BLaER1 treated with 17β-estradiol and CSF1 and Interleukin-3, amounts not matched to agents 10 nM and 100 nM (cell line): ENCODE measurements at regions not wholly inside any gene's neighbourhood (a gene's known extent, or its start where the extent isn't known, plus 50 kb on each side); places are given as distances from the start of the nearest gene placed in this dataset.

Experiments
- H3K27ac ChIP-seq, 11 experiments: shearing (Covaris generic); formaldehyde crosslinking; 2 replicates each; pipeline ENCODE4 v1.8.1; 2022
- H3K27me3 ChIP-seq, 11 experiments: shearing (Covaris generic); formaldehyde crosslinking; 2 replicates each; pipeline ENCODE4 v1.8.1; 2022
- H3K36me3 ChIP-seq, 11 experiments: shearing (Covaris generic); formaldehyde crosslinking; 2 replicates each; pipeline ENCODE4 v1.8.1; 2022
- H3K4me1 ChIP-seq, 10 experiments: shearing (Covaris generic); formaldehyde crosslinking; 2 replicates each; pipeline ENCODE4 v1.8.1; 2022
- H3K4me2 ChIP-seq, 11 experiments: shearing (Covaris generic); formaldehyde crosslinking; 2 replicates each; pipeline ENCODE4 v1.8.1; 2022
- H3K4me3 ChIP-seq, 10 experiments: shearing (Covaris generic); formaldehyde crosslinking; 2 replicates each; pipeline ENCODE4 v1.8.1; 2022
- H3K9ac ChIP-seq, 11 experiments: shearing (Covaris generic); formaldehyde crosslinking; 2 replicates each; pipeline ENCODE4 v1.8.1; 2022
- H3K9me3 ChIP-seq, 11 experiments: shearing (Covaris generic); formaldehyde crosslinking; replicated peaks in 1 of 11; 2 replicates each; pipeline ENCODE4 v1.8.1; 2022
- H4K20me1 ChIP-seq, 11 experiments: shearing (Covaris generic); formaldehyde crosslinking; 2 replicates each; pipeline ENCODE4 v1.8.1; 2022
- Cebpa-rat ChIP-seq, 11 experiments: shearing (Covaris generic); IDR thresholded peaks; 2 replicates each; pipeline ENCODE4 v1.8.1; 2022

DNA sequence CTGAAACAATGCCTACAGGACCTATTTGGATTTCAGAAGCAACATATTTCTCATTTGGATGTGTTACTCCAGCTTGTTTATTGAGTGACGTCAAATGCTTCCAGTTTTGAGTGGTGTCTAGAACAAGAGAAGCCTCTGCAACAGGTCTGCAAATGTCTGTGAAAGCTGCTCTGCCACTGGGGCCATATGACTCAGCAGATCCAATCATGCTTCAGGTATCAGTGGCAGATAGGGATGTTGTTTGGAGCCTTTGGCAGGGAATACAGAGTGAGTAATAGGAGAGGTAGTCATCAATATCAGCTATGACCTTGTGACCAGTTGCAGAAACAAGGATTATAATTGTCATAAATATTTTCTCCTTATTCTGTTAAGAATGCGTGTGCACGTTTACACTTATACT, 141.1 kb upstream of the ZXDA start:
- no peak overlapping the region for H3K4me3 ChIP-seq
- no peaks in the 10 kb centered on the region for H3K27me3 ChIP-seq
- H3K4me2 ChIP-seq, result no peak overlapping the region
- TF ChIP-seq Cebpa-rat (IDR thresholded peaks at IDR 0.05), result no peak
- H4K20me1 ChIP-seq, result no peaks in the 10 kb centered on the region
- H3K9ac ChIP-seq, result no peak overlapping the region
- peaks cover 21 to 32% (median 26%) of the 10 kb centered on the region in 11 experiments for H3K9me3 ChIP-seq
- no peaks in the 10 kb centered on the region for H3K36me3 ChIP-seq
- H3K4me1 ChIP-seq, result no peaks in the 10 kb centered on the region
- no peak overlapping the region for H3K27ac ChIP-seq

DNA sequence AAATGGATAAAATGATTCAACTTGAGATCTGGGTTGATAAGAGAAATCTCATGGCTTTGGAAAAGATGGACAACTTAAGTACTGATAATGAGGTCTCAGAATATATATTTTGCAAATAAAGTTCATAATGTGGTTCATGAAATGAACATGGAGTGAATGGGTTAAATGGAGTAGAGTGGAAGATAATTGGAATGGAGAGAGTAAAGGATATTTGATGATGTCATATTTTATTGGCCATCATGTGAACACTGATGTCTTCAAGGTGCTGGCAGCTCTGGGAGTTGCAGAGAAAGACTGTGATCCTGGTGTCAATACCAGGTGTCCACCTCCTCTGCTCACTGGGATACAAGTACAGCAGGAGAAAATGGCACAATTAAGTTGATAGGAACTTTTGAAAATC, 133.9 kb upstream of the ZXDA start:
- TF ChIP-seq Cebpa-rat (IDR thresholded peaks at IDR 0.05), result no peak
- no peaks in the 10 kb centered on the region for H4K20me1 ChIP-seq
- peaks cover 43 to 58% (median 51%) of the 10 kb centered on the region in 11 experiments for H3K9me3 ChIP-seq
- H3K27me3 ChIP-seq, result no peaks in the 10 kb centered on the region
- H3K9ac ChIP-seq, result no peak overlapping the region
- H3K4me1 ChIP-seq, result no peaks in the 10 kb centered on the region
- no peak overlapping the region for H3K27ac ChIP-seq
- H3K4me3 ChIP-seq, result no peak overlapping the region
- no peak overlapping the region for H3K4me2 ChIP-seq
- H3K36me3 ChIP-seq, result no peaks in the 10 kb centered on the region

DNA sequence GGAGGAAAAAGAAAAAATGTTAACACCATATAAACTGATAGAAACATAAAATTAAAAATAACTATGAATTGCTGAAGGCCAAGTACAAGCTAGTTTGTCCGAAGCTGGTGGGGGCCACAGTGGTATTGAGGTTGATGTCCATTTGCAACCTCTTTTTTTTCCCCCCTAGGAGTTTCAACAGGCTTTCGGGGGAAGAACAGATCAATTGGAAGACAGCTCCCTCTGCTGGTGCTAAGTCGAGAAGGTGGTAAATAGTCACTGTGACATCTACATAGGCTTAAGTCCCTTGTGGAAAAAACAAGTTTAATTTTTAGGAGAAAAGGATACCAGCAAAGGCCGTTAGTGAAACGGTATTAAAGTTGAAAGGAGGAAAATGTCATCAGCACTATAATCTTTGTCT, 115.7 kb upstream of the ZXDA start:
- Histone ChIP-seq H3K4me2 (no peak overlapping the region), H3K27ac (no peak overlapping the region), H3K4me3 (no peak overlapping the region), H4K20me1 (no peaks in the 10 kb centered on the region), H3K9me3 (no peaks in the 10 kb centered on the region; a peak in 1 of 22 replicates), H3K27me3 (peaks cover 0 to 5% (median 0%) of the 10 kb centered on the region in 11 experiments; a peak in 2 of 22 replicates), H3K9ac (no peak overlapping the region), H3K4me1 (no peaks in the 10 kb centered on the region), H3K36me3 (no peaks in the 10 kb centered on the region)
- TF ChIP-seq Cebpa-rat (IDR thresholded peaks at IDR 0.05), result no peak

- H3K9ac ChIP-seq, result no peak overlapping the region
Measured at GRCh38 chrX:57985951-57986350, 75.7 kb upstream of the ZXDA start.

DNA sequence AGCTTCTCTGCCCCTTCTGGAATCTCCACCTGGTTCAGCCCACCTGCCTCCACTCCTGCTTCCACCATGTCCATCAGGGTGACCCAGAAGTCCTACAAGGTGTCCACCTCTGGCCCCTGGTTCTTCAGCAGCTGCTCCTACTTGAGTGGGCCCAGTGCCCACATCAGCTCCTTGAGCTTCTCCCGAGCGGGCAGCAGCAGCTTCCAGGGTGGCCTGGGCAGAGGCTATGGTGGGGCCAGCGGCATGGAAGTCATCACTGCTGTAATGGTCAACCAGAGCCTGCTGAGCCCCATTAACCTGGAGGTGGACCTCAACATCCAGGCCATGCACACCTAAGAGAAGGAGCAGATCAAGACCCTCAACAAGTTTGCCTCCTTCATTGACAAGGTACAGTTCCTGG, 74.4 kb upstream of the ZXDA start:
- H4K20me1 ChIP-seq, result no peaks in the 10 kb centered on the region
- H3K9me3 ChIP-seq, result peaks cover 33 to 41% (median 35%) of the 10 kb centered on the region in 11 experiments
- no peak for TF ChIP-seq Cebpa-rat (IDR thresholded peaks at IDR 0.05)
- H3K9ac ChIP-seq, result no peak overlapping the region
- H3K4me3 ChIP-seq, result no peak overlapping the region
- H3K4me1 ChIP-seq, result no peaks in the 10 kb centered on the region
- H3K36me3 ChIP-seq, result no peaks in the 10 kb centered on the region
- no peak overlapping the region for H3K27ac ChIP-seq
- H3K27me3 ChIP-seq, result peaks cover 0 to 18% (median 9%) of the 10 kb centered on the region in 11 experiments; a peak in 9 of 22 replicates
- H3K4me2 ChIP-seq, result no peak overlapping the region

More at GRCh38 chrX:57985951-57986350, 75.7 kb upstream of the ZXDA start:
- no peaks in the 10 kb centered on the region for H3K4me1 ChIP-seq
- peaks cover 42 to 54% (median 47%) of the 10 kb centered on the region in 11 experiments for H3K9me3 ChIP-seq
- peaks cover 0 to 18% (median 9%) of the 10 kb centered on the region in 11 experiments; a peak in 9 of 22 replicates for H3K27me3 ChIP-seq
- no peak for TF ChIP-seq Cebpa-rat (IDR thresholded peaks at IDR 0.05)
- H3K27ac ChIP-seq, result no peak overlapping the region
- H3K4me3 ChIP-seq, result no peak overlapping the region
- no peaks in the 10 kb centered on the region for H4K20me1 ChIP-seq
- no peak overlapping the region for H3K4me2 ChIP-seq
- no peaks in the 10 kb centered on the region for H3K36me3 ChIP-seq

- H3K4me2 ChIP-seq, result no peak overlapping the region
- peaks cover 0 to 11% (median under 1%) of the 10 kb centered on the region in 11 experiments; a peak in 6 of 22 replicates for H3K27me3 ChIP-seq
- no peak overlapping the region for H3K27ac ChIP-seq
- H3K36me3 ChIP-seq, result no peaks in the 10 kb centered on the region
- no peaks in the 10 kb centered on the region; a peak in 1 of 22 replicates for H3K9me3 ChIP-seq
- no peaks in the 10 kb centered on the region for H4K20me1 ChIP-seq
- no peak overlapping the region for H3K9ac ChIP-seq
- H3K4me1 ChIP-seq, result no peaks in the 10 kb centered on the region
- TF ChIP-seq Cebpa-rat (IDR thresholded peaks at IDR 0.05), result no peak
- H3K4me3 ChIP-seq, result no peak overlapping the region
Measured at GRCh38 chrX:57977992-57978391, 67.7 kb upstream of the ZXDA start.

DNA sequence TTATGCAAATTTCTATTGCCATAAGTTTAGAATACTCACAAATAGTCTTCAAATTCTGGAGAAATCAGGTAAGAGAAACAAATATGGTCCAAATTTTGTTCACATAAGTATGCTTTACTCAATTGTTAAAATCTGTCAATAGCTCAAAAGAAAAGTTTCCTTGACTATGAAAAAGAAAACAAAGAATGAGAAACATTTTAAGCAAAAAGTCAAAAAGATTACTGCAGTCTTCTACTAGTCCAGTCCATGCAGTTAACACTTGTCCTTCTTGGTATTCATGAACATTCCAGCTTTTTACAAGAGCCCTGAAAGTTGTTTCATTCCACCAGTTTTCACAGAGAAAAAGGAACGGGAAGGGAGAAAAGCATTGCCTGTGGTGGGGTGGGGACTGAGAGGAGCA, 54.7 kb upstream of the ZXDA start:
- Histone ChIP-seq H3K36me3 (no peaks in the 10 kb centered on the region), H3K4me2 (no peak overlapping the region), H4K20me1 (no peaks in the 10 kb centered on the region), H3K27ac (no peak overlapping the region), H3K4me3 (no peak overlapping the region), H3K4me1 (no peaks in the 10 kb centered on the region), H3K9me3 (peaks cover 41 to 62% (median 47%) of the 10 kb centered on the region in 11 experiments), H3K27me3 (no peaks in the 10 kb centered on the region), H3K9ac (no peak overlapping the region)
- TF ChIP-seq Cebpa-rat (IDR thresholded peaks at IDR 0.05), result no peak
